ENCODE measurements at regions not wholly inside any gene's neighbourhood (a gene's known extent, or its start where the extent isn't known, plus 50 kb on each side); places are given as distances from the start of the nearest gene placed in this dataset.

DNA sequence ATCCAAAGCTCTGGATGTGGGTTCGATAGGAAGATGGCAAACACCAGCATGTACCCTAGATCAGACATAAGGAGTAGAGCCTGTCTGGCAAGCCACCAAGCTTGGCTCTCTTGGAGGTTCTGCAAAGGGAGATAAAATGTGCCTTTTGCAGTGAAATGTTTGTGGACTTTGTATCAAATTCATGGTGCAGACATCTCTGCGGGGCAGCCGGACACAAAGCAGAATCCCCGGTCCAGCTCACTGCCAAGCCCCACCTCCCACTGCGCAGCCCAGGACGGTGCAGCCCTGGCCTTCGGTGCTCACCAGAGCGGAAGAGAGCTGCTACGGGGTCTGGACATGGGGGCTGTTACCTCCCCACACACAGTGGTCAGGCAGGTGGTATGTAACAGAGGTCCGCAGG is 333.6 kb upstream of the JARID2 start:
- Histone ChIP-seq H3K27ac (ENCODE audit: low read length) (no peak overlapping the region), H3K9me2 (ENCODE audit: insufficient read depth, low read length) (no peaks in the 10 kb centered on the region), H3K36me3 (ENCODE audit: insufficient read depth, low read length) (no peaks in the 10 kb centered on the region), H3K27me3 (ENCODE audit: insufficient read depth, low read depth, low read length) (no peaks in the 10 kb centered on the region), H2AFZ (ENCODE audit: low read depth, low read length) (no peak overlapping the region), H3K79me2 (replicated peaks; ENCODE audit: insufficient read depth, low read length) (no peaks in the 10 kb centered on the region), H3K4me3 (ENCODE audit: low read length) (no peak overlapping the region), H3F3A (ENCODE audit: insufficient read depth, low read length, poor library complexity, severe bottlenecking) (no peaks in the 10 kb centered on the region), H3K4me2 (ENCODE audit: low read length) (no peak overlapping the region), H3K9ac (ENCODE audit: low read length) (no peak overlapping the region), H4K20me1 (ENCODE audit: insufficient read depth) (no peaks in the 10 kb centered on the region), H3K9me3 (ENCODE audit: low read length) (no peaks in the 10 kb centered on the region)
- TF ChIP-seq MXI1 (conservative IDR thresholded peaks at IDR 0.05; ENCODE audit: poor library complexity, severe bottlenecking) (no peak), RAD21 (conservative IDR thresholded peaks at IDR 0.05) (no peak), EZH2 (IDR thresholded peaks at IDR 0.05; ENCODE audit: borderline replicate concordance, insufficient read depth, low read length, poor library complexity, severe bottlenecking) (no peak), SMC3 (conservative IDR thresholded peaks at IDR 0.05; ENCODE audit: poor library complexity) (no peak), POLR2AphosphoS5 (IDR thresholded peaks at IDR 0.05) (no peak), TAF1 (IDR thresholded peaks at IDR 0.05; ENCODE audit: low read depth) (no peak)
- TF ChIP-seq, protein P1, sequence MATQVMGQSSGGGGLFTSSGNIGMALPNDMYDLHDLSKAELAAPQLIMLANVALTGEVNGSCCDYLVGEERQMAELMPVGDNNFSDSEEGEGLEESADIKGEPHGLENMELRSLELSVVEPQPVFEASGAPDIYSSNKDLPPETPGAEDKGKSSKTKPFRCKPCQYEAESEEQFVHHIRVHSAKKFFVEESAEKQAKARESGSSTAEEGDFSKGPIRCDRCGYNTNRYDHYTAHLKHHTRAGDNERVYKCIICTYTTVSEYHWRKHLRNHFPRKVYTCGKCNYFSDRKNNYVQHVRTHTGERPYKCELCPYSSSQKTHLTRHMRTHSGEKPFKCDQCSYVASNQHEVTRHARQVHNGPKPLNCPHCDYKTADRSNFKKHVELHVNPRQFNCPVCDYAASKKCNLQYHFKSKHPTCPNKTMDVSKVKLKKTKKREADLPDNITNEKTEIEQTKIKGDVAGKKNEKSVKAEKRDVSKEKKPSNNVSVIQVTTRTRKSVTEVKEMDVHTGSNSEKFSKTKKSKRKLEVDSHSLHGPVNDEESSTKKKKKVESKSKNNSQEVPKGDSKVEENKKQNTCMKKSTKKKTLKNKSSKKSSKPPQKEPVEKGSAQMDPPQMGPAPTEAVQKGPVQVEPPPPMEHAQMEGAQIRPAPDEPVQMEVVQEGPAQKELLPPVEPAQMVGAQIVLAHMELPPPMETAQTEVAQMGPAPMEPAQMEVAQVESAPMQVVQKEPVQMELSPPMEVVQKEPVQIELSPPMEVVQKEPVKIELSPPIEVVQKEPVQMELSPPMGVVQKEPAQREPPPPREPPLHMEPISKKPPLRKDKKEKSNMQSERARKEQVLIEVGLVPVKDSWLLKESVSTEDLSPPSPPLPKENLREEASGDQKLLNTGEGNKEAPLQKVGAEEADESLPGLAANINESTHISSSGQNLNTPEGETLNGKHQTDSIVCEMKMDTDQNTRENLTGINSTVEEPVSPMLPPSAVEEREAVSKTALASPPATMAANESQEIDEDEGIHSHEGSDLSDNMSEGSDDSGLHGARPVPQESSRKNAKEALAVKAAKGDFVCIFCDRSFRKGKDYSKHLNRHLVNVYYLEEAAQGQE (IDR thresholded peaks at IDR 0.05; ENCODE audit: borderline replicate concordance) = no peak

DNA sequence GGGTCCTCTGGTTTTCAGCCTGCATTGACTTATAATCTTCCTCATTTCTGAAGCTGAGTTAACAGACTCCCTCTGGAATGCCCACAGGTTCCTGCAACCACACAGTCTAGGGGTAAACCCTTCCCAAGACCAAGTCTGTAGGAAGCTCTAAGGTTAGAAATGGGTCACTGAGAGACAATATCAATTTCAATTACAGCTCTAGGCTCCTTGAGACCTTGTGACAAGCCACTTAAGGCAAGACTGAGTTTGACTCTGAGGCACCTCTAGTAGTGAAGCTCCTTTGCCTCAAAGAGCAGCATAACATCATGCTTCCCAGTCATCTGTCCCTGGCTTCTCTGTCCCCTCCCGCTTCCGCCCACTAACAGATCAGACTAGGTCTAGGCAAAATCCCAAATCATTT is 333.2 kb upstream of the JARID2 start:
- H3K79me2 ChIP-seq (replicated peaks; ENCODE audit: insufficient read depth, low read length) = no peaks in the 10 kb centered on the region
- no peaks in the 10 kb centered on the region for H3K27me3 ChIP-seq (ENCODE audit: insufficient read depth, low read depth, low read length)
- no peaks in the 10 kb centered on the region for H3F3A ChIP-seq (ENCODE audit: insufficient read depth, low read length, poor library complexity, severe bottlenecking)
- no peaks in the 10 kb centered on the region for H3K36me3 ChIP-seq (ENCODE audit: insufficient read depth, low read length)
- TF ChIP-seq POLR2AphosphoS5 (IDR thresholded peaks at IDR 0.05) = no peak
- TF ChIP-seq TAF1 (IDR thresholded peaks at IDR 0.05; ENCODE audit: low read depth) = no peak
- TF ChIP-seq RAD21 (conservative IDR thresholded peaks at IDR 0.05) = no peak
- no peak for TF ChIP-seq EP300 (conservative IDR thresholded peaks at IDR 0.05; ENCODE audit: poor library complexity, severe bottlenecking)
- TF ChIP-seq, protein P1 (IDR thresholded peaks at IDR 0.05; ENCODE audit: borderline replicate concordance) = no peak
- TF ChIP-seq EZH2 (IDR thresholded peaks at IDR 0.05; ENCODE audit: borderline replicate concordance, insufficient read depth, low read length, poor library complexity, severe bottlenecking) = no peak
- H4K20me1 ChIP-seq (ENCODE audit: insufficient read depth) = no peaks in the 10 kb centered on the region
- H3K9me3 ChIP-seq (ENCODE audit: low read length) = no peaks in the 10 kb centered on the region
- no peak overlapping the region for H2AFZ ChIP-seq (ENCODE audit: low read depth, low read length)
- no peaks in the 10 kb centered on the region for H3K9me2 ChIP-seq (ENCODE audit: insufficient read depth, low read length)
- no peak overlapping the region for H3K27ac ChIP-seq (ENCODE audit: low read length)
- H3K9ac ChIP-seq (ENCODE audit: low read length) = no peak overlapping the region
- no peak overlapping the region for H3K4me3 ChIP-seq (ENCODE audit: low read length)
- no peak overlapping the region for H3K4me2 ChIP-seq (ENCODE audit: low read length)
